ENCODE measurements at regions not wholly inside any gene's neighbourhood (a gene's known extent, or its start where the extent isn't known, plus 50 kb on each side); places are given as distances from the start of the nearest gene placed in this dataset.

DNA sequence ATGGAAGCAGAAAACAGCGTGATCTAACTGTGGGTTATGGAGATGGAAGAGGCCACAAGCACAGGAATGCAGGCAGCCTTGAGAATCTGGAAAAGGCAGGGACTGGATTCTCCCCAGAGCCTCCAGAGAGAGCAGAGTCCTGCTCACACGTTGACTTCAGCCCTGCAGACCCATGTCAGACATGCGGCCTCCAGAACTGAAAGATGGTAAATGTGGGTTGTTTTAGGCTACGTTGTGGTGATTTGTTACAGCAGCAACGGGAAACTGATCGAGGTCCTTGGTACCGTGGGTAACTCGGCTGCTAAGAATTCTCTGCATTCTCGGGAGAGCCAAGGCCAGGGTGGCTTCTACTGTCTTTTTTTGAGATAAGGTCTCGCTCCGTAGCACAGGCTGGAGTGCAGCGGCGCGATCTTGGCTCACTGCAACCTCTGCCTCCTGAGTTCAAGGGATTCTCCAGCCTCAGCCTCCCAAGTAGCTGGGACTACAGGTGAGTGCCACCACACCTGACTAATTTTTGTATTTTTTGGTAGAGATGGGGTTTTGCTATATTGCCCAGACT is 97.1 kb downstream of the ACKR3 start:
- TF ChIP-seq, protein P1, sequence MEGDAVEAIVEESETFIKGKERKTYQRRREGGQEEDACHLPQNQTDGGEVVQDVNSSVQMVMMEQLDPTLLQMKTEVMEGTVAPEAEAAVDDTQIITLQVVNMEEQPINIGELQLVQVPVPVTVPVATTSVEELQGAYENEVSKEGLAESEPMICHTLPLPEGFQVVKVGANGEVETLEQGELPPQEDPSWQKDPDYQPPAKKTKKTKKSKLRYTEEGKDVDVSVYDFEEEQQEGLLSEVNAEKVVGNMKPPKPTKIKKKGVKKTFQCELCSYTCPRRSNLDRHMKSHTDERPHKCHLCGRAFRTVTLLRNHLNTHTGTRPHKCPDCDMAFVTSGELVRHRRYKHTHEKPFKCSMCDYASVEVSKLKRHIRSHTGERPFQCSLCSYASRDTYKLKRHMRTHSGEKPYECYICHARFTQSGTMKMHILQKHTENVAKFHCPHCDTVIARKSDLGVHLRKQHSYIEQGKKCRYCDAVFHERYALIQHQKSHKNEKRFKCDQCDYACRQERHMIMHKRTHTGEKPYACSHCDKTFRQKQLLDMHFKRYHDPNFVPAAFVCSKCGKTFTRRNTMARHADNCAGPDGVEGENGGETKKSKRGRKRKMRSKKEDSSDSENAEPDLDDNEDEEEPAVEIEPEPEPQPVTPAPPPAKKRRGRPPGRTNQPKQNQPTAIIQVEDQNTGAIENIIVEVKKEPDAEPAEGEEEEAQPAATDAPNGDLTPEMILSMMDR (IDR thresholded peaks at IDR 0.05; ENCODE audit: control extremely low read depth, extremely low read depth), result no peak
- WGBS, 2 donors, result 92 to 98% methylated on average over 14 of the region's 14 CpGs
- H3K27me3 ChIP-seq (ENCODE audit: control insufficient read depth in 3 of 3, insufficient read depth in 3 of 3, low read length in 2 of 3), result no peaks in the 10 kb centered on the region
- H3K36me3 ChIP-seq (ENCODE audit: control insufficient read depth in 4 of 4, insufficient read depth in 4 of 4, low read length in 4 of 4), result no peaks in the 10 kb centered on the region
- H3K27ac ChIP-seq (ENCODE audit: low read depth in 1 of 2, low read length in 1 of 2), result no peak overlapping the region
- ATAC-seq (ENCODE audit: insufficient read depth, low FRiP score) (no peak), DNase-seq (no peak)
- peaks cover 0 to 23% (median 4%) of the 10 kb centered on the region in 5 donors for H3K4me1 ChIP-seq (ENCODE audit: control insufficient read depth in 5 of 5, insufficient read depth in 5 of 5, low read length in 5 of 5)
- no peak overlapping the region for H3K4me3 ChIP-seq
- peaks cover 0 to 9% (median 3%) of the 10 kb centered on the region in 4 donors for H3K9me3 ChIP-seq (ENCODE audit: control insufficient read depth in 4 of 4, insufficient read depth in 3 of 4, low read length in 3 of 4)
- H3K9ac ChIP-seq (ENCODE audit: insufficient read depth in 1 of 2, low read length in 2 of 2), result no peak overlapping the region

DNA sequence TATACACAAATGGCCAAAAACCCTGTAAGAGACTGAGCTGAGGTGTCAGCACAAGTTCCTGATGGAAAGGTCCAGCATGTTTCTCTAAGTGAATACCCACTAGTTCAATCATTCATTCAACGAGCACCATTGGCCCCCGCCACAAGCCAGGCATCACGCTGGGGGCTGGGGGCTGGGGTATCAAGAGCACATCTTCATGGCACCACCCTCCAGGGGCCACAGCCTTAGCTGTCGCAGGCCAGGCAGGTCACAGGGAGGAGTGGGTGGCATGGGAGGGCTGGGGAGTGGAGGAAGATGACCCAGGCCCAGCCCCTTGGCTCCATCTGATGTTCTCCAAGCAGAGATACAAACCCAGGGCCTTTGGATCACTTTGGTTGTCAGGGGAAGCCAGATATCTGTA is 97.9 kb downstream of the ACKR3 start:
- TF ChIP-seq, protein P1 (IDR thresholded peaks at IDR 0.05; ENCODE audit: control extremely low read depth, extremely low read depth), result no peak
- H3K9ac ChIP-seq (ENCODE audit: insufficient read depth in 1 of 2, low read length in 2 of 2), result no peak overlapping the region
- WGBS, 2 donors, result 95% methylated on average over 4 of the region's 4 CpGs
- H3K4me3 ChIP-seq, result no peak overlapping the region
- H3K36me3 ChIP-seq (ENCODE audit: control insufficient read depth in 4 of 4, insufficient read depth in 4 of 4, low read length in 4 of 4), result no peaks in the 10 kb centered on the region
- ATAC-seq (ENCODE audit: insufficient read depth, low FRiP score), result no peak
- H3K9me3 ChIP-seq (ENCODE audit: control insufficient read depth in 4 of 4, insufficient read depth in 3 of 4, low read length in 3 of 4), result peaks cover 0 to 9% (median 3%) of the 10 kb centered on the region in 4 donors
- H3K27ac ChIP-seq (ENCODE audit: low read depth in 1 of 2, low read length in 1 of 2), result no peak overlapping the region
- DNase-seq, result no peak
- no peaks in the 10 kb centered on the region for H3K27me3 ChIP-seq (ENCODE audit: control insufficient read depth in 3 of 3, insufficient read depth in 3 of 3, low read length in 2 of 3)
- peaks cover 0 to 15% (median 4%) of the 10 kb centered on the region in 5 donors for H3K4me1 ChIP-seq (ENCODE audit: control insufficient read depth in 5 of 5, insufficient read depth in 5 of 5, low read length in 5 of 5)

DNA sequence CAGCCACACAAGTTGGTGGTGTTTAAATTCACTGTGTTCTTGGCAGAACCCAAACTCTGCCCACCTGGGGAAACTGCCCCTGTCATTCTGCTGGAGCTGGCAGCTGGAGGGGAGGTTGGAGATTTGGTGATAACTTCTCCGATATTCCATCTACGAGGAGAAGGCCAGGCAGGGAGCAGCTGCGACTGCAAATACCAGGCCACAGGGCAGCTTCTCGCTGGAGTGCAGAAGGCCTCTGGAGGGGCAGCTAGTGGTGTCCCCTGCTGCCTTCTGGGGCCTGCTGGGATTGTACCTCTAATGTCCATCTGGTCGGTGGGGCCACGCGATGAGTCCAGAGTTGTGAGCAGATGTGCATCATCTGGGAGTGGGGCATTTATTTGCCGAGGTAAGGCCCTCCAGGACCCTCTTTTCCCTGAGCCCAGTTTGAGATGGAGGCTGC is 98.9 kb downstream of the ACKR3 start:
- H3K27me3 ChIP-seq (ENCODE audit: control insufficient read depth in 3 of 3, insufficient read depth in 3 of 3, low read length in 2 of 3), result no peaks in the 10 kb centered on the region
- no peak for ATAC-seq (ENCODE audit: insufficient read depth, low FRiP score)
- no peak overlapping the region for H3K27ac ChIP-seq (ENCODE audit: low read depth in 1 of 2, low read length in 1 of 2)
- no peak overlapping the region for H3K9ac ChIP-seq (ENCODE audit: insufficient read depth in 1 of 2, low read length in 2 of 2)
- TF ChIP-seq, protein P1 (IDR thresholded peaks at IDR 0.05; ENCODE audit: control extremely low read depth, extremely low read depth), result no peak
- DNase-seq, result no peak
- 94 to 95% methylated on average over 8 of the region's 8 CpGs for WGBS, 2 donors
- no peaks in the 10 kb centered on the region for H3K36me3 ChIP-seq (ENCODE audit: control insufficient read depth in 4 of 4, insufficient read depth in 4 of 4, low read length in 4 of 4)
- H3K4me1 ChIP-seq (ENCODE audit: control insufficient read depth in 5 of 5, insufficient read depth in 5 of 5, low read length in 5 of 5), result peaks cover 0 to 5% (median 0%) of the 10 kb centered on the region in 5 donors
- no peak overlapping the region for H3K4me3 ChIP-seq
- peaks cover 0 to 13% (median 3%) of the 10 kb centered on the region in 4 donors for H3K9me3 ChIP-seq (ENCODE audit: control insufficient read depth in 4 of 4, insufficient read depth in 3 of 4, low read length in 3 of 4)

DNA sequence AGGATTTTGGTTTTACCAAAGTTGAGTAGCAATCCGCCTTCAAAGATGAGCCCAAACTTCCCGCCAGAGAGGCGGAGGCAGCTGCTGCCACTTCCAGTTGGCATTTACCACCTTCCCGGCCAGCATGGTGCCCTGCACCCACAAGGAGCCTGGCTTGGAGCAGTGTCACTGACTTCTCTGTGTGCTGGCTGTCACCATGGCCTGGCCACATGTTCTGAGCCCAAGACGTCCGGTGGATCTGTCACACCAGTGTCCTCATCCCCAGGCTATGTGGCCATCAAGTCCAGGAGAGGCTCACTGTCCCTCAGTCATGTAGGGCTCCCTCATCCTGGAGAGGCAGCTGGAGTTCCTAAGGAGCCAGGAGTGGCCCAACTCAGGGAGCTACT is 100.6 kb downstream of the ACKR3 start:
- no peak overlapping the region for H3K9ac ChIP-seq (ENCODE audit: insufficient read depth in 1 of 2, low read length in 2 of 2)
- H3K27me3 ChIP-seq (ENCODE audit: control insufficient read depth in 3 of 3, insufficient read depth in 3 of 3, low read length in 2 of 3), result no peaks in the 10 kb centered on the region
- 92 to 95% methylated on average over 6 of the region's 6 CpGs for WGBS, 2 donors
- TF ChIP-seq, protein P1 (IDR thresholded peaks at IDR 0.05; ENCODE audit: control extremely low read depth, extremely low read depth), result no peak
- no peak for ATAC-seq (ENCODE audit: insufficient read depth, low FRiP score)
- H3K27ac ChIP-seq (ENCODE audit: low read depth in 1 of 2, low read length in 1 of 2), result no peak overlapping the region
- H3K4me3 ChIP-seq, result no peak overlapping the region
- H3K4me1 ChIP-seq (ENCODE audit: control insufficient read depth in 5 of 5, insufficient read depth in 5 of 5, low read length in 5 of 5), result peaks cover 0 to 5% (median 0%) of the 10 kb centered on the region in 5 donors
- no peak for DNase-seq
- peaks cover 0 to 12% (median 3%) of the 10 kb centered on the region in 4 donors for H3K9me3 ChIP-seq (ENCODE audit: control insufficient read depth in 4 of 4, insufficient read depth in 3 of 4, low read length in 3 of 4)
- H3K36me3 ChIP-seq (ENCODE audit: control insufficient read depth in 4 of 4, insufficient read depth in 4 of 4, low read length in 4 of 4), result no peaks in the 10 kb centered on the region
